PC-3 (cell line): ENCODE measurements at regions not wholly inside any gene's neighbourhood (a gene's known extent, or its start where the extent isn't known, plus 50 kb on each side); places are given as distances from the start of the nearest gene placed in this dataset.

Source experiments
- CTCF ChIP-seq: fragments of 300-600 bp; sonication (generic); conservative IDR thresholded peaks from 2 replicates; pipeline ENCODE4 v1.5.1; 2017; ENCODE audit warnings: antibody characterized with exemption, low read depth, mild to moderate bottlenecking, low read length
- EZH2 ChIP-seq: fragments of 300-600 bp; sonication (generic); IDR thresholded peaks from one replicate; pipeline ENCODE4 v1.6.1; 2017; ENCODE audit warnings: antibody characterized with exemption, mild to moderate bottlenecking, low read length; ENCODE audit not compliant: unreplicated experiment
- EZH2phosphoT487 ChIP-seq: fragments of 300-600 bp; sonication (generic); IDR thresholded peaks from 2 replicates; pipeline ENCODE4 v1.6.1; 2018; ENCODE audit warnings: mild to moderate bottlenecking, antibody characterized with exemption, low read length, borderline replicate concordance

- TF ChIP-seq CTCF (no peak), EZH2 (no peak), EZH2phosphoT487 (no peak)
Observed at GRCh38 chr1:189336115-189337100, 1141.3 kb downstream of the BRINP3 start.
